Sigmoid colon (tissue), 4 donors: ENCODE measurements at regions not wholly inside any gene's neighbourhood (a gene's known extent, or its start where the extent isn't known, plus 50 kb on each side); places are given as distances from the start of the nearest gene placed in this dataset.

Experiments
- CTCF ChIP-seq, 4 experiments: fragments of 450-650 bp in 3 of 4; fragments of 200-600 bp in 1 of 4; IDR thresholded peaks; one replicate each; pipeline ENCODE4 v1.5.1; 2016 to 2019; ENCODE audit warnings: antibody characterized with exemption in 4 of 4, mild to moderate bottlenecking in 3 of 4, moderate library complexity in 2 of 4
- EP300 ChIP-seq, 4 donors: sonication (generic); formaldehyde crosslinking; IDR thresholded peaks; one replicate each; pipeline ENCODE4 v1.6.1; 2017; ENCODE audit warnings: antibody characterized with exemption in 4 of 4
- POLR2A ChIP-seq, 2 donors: fragments of 450-650 bp; IDR thresholded peaks; one replicate each; pipeline ENCODE4 v1.6.1; 2016; ENCODE audit warnings: antibody characterized with exemption in 2 of 2, mild to moderate bottlenecking in 2 of 2, moderate library complexity in 2 of 2

- TF ChIP-seq CTCF (IDR thresholded peaks at IDR 0.05) (no peak), EP300 (IDR thresholded peaks at IDR 0.05) (no peak), POLR2A (IDR thresholded peaks at IDR 0.05) (no peak)
These were observed 102.5 kb downstream of the ADAMTS15 start for GRCh38 chr11:130550984-130551383.
